ENCODE measurements at regions not wholly inside any gene's neighbourhood (a gene's known extent, or its start where the extent isn't known, plus 50 kb on each side); places are given as distances from the start of the nearest gene placed in this dataset.
"Not testable (repeated sequence)": the region's sequence is repeated elsewhere in the genome, so short reads cannot be mapped to it uniquely, and the experiment has no call there.

- ATAC-seq = no peak
Measured at GRCh38 chr6:134447423-134447822, 129.5 kb upstream of the SGK1 start.

GRCh38 chr6:134446896-134447295 is 129.0 kb upstream of the SGK1 start:
- peak; percentile 56 for ATAC-seq

DNA sequence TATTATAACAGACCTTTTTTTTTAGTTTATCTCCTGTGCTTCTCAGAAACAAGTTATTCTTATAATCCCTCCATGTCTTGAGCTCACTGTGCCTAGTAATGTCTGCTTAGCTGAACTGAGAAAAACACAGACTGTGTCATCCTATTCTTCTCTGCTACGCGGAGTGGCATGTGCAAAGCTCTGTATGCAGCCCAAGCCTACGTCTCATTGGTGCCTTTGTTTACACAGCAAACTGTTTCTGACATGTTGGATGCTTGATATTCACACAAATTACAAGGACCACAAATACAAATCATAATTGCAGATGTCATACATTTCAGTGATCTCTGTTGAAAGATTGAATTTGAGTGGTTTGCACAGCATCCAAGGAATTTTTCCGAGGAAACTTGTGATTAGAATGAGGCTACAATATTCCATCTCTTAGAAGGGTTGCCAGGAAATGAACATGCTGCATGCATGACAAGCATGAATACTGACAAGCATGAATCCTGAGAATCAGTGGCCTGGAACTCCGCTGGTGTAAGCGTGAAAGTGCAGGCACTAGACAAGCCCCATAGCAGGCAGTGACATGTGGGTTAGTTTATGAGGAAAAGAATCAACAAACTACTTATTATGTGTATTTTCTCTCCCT is 128.4 kb upstream of the SGK1 start:
- ATAC-seq = peak; percentile 71

DNA sequence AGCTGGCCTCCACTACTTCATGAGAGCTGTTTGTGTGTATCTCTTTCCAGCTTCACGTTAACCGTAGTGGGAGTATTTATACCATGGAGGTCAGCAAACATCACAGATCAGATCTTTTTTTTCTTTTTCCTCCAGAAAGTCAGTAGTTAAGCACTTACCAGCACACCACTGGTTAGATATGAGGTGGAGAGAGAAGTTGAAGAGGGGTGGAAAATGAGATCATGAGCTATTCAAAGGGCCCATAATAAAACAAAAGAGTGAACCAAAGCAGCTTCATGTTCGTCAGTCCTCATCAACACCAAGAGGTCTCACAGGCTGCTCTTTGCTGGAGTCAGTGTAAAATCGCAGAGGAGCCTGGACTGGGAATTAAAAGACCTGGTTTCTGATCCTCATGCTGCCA is 125.1 kb upstream of the SGK1 start:
- ATAC-seq = no peak

DNA sequence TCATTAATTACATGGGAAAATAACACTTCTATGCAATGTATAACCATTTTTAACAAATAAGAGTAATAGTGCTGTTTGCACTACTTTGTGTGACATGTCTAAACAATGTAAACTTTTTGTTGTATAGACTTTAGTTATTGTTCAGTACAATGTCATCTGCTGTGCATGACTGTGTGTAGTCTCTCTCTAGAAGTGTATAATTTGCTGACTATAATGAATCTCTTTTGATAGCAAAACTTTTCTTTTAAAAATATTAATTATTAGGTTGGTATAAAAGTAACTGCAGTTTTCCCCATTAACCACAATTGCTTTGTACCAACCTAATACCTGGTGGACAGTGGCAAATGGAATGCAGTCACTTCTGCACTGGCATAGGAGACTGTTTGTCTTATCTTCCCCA is 124.2 kb upstream of the SGK1 start:
- no peak for ATAC-seq

GRCh38 chr6:134438837-134439236 is 120.9 kb upstream of the SGK1 start:
- ATAC-seq = no peak

GRCh38 chr6:134437376-134437775 is 119.5 kb upstream of the SGK1 start:
- peak; percentile 45 for ATAC-seq

DNA sequence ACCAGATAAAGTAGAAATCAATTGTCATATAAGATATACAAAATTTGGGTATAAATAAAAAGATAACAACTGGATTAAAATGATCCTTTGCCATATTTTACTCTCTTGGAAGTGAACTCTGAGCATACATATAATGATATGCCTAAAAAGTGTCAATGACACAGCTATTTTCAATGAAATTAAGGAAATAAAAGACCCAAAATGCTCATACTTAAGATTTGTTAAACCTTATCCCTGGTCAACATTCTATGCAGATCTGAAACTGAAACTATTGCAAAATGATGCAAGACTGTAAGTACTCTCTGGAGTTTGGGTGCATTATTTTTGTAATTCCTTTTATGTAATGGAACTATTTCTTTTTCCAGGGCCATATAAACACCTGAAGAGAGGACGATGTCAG is 119.0 kb upstream of the SGK1 start:
- peak; percentile 9 for ATAC-seq

GRCh38 chr6:134436281-134436815 is 118.4 kb upstream of the SGK1 start:
- ATAC-seq = peak; percentile 96

GRCh38 chr6:134435814-134436280 is 117.9 kb upstream of the SGK1 start:
- peak; percentile 5 for ATAC-seq

GRCh38 chr6:134434019-134434942 is 116.4 kb upstream of the SGK1 start:
- no peak for ATAC-seq

DNA sequence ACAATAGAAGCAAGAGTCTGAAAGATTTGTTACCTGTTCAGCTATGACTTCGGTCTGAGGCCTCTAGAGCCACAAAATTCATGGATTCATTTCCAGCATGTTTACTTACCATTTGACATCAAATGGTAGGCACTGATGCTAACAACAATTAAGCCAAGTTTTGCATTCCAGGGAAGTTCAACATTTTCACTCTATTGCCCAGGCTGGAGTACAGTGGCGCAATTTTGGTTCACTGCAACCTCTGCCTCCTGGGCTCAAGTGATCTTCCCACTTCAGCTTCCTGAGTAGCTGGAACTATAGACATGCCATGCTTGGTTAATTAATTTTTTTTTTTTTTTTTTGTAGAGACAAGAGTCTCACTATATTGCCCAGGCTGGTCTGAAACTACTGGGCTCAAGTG is 114.1 kb upstream of the SGK1 start:
- ATAC-seq = no peak

DNA sequence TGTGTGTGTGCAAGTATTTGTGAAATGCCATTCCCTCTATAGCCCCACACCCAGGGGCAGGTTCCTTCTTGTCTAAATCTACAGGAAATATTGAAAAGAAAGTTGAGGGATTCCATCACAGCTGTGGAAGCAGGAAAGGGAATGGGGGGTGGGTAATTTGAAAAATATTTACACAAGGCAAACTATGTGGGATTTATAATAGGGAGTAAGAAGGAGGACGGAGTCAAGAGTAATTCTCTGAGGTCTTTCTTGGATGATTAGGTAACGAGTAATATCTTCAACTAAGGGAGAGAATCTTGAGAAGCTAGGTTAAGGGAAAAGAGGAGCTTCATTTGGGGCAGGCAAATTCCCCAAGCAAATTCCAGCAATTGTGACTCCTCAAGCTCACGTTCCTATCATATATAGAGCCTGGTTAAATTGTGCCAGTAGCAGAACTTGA is 113.5 kb upstream of the SGK1 start:
- no peak for ATAC-seq

GRCh38 chr6:134429861-134430380 is 112.0 kb upstream of the SGK1 start:
- peak; percentile 22 for ATAC-seq

DNA sequence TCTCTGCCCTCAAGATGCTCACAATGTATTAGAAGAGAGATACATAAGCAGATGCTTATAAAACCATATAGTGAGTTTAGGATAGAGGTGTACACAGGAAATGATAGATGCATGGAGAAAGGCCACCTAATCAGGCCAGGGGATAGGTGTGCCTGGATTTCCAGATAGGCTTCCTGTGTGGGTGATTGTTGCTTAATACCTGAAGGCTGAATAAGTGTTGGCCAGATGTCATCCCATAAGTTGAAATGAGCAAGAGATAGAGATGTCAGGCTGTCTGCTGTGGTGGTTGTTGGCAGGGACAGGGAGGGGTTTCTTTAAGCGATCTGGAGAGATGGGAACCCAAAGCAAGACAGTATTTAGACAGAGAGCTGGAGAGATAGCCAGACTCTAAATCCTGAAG is 109.8 kb upstream of the SGK1 start:
- peak; percentile 19 for ATAC-seq

DNA sequence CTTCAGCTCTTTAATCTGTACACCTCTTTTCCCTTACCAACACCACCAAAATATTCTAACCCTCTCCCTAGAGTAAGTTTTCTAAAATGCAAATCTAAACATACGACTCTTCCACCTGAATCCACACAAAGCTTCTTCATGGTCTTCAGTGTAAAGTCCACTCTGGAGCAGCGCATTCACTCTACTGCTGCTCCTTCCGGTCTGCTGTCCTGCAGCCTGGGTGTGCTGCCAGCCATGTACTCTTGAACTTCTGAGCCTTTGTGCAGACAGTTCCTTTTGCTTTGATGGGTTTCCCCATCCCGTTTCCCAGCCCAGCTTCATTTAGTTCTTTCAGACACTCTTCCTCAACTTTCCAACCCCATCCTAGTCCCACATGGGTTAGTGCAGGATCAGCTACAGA is 108.7 kb upstream of the SGK1 start:
- no peak for ATAC-seq

DNA sequence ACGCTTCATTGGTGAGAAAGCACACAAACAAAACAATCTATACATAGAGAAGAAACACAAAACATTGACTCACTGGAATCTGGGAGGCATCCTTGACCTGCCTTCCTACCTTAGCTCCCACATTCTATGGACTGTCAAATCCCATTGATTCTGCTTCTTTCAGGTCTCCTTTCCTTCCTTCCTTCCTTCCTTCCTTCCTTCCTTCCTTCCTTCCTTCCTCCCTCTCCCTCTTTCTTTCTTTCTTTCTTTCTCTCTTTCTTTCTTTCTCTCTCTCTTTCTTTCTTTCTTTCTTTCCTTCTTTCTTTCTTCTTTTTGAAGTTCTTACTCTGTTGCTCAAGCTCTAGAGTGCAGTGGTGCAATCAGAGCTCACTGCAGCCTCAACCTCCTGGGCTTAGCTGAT is 108.0 kb upstream of the SGK1 start:
- not testable (repeated sequence) for ATAC-seq

DNA sequence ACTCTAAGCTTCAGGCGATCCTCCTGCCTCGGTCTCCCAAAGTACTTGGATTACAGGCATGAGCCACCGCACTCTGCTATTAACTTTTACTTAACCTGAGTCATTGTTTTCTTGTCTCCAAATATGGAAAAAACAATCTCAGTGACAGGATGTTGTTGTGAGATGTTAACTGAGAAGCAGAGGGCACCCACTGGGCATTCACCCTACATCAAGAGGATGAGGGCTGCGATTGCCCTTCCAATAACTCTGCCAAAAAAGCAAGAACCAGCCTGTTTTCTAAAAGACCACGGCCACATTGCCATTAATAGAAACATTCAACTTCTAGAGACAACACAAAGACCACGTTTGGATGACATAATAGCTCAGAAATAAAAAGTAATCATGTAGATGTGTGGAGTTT is 107.6 kb upstream of the SGK1 start:
- no peak for ATAC-seq

GRCh38 chr6:134424798-134425170 is 106.9 kb upstream of the SGK1 start:
- peak; percentile 46 for ATAC-seq

DNA sequence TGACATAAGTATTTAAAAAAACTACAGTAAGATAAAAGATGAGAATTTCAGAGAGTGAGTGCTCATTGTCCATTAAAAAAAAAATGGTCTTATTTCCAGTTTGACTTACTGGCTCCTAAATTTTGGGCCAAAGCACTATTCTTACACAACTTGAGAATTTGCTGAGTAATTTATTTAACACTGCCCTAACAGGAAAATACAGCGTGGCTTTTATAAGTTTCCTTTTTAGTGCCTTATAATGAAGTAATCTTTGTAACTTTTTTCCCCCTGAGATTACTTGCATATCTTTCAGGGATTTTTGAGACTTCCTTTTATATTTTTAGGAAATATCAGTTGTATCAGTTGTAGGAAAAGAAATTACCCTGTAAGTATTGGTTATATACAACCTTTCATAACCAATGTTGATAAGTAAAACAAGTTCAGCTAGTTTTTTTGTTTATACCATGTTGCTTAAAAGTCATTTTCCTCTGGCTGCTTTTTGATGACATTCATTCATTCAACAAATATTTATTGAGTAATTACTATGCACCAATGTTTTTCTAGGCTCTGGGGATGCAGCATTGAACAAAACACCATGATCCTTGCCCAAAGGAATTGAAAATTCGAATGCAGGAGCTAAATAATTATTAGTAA is 106.4 kb upstream of the SGK1 start:
- peak; percentile 16 for ATAC-seq

DNA sequence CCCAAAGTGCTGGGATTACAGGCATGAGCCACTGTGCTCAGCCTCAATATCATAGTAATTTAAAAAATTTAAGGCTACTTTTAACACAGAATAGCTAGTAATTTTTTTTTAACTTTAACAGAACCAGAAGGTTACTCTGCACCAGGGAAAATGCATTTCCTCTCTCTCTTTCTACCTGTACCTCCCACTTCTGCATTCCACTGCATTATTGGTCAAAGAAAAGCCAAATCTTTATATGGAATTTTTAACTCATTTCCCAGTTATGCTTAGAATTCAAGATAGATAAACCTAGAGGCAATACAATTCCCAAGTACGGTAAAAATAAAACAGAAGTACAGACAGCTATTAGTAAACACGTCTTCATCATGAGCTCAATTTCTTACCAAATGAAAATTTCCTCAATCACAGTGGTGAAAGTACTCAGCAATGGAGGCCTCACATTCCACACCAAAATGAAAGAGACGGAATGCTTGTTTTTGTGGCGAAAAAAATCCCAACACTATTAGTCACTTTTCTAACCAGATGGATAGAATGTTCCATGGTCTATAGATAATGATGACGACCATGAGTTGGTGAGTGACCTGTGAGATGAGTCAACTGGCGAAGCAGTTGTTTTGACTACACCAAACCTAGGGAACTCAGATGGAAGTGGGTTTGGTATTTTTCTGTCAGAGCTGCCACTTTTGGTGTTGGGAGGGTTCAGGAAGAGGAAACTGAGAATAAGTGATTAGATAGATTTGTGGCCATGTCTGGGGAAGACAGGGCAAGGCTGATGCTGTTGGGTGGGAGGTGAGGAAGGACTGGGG is 104.7 kb upstream of the SGK1 start:
- no peak for ATAC-seq

- ATAC-seq = no peak
Measured at GRCh38 chr6:134421501-134421900, 103.6 kb upstream of the SGK1 start.

All from esophagus mucosa (tissue), 1 donor.